ENCODE measurements at regions not wholly inside any gene's neighbourhood (a gene's known extent, or its start where the extent isn't known, plus 50 kb on each side); places are given as distances from the start of the nearest gene placed in this dataset.
A peak's percentile ranks its signal among the peaks of the same experiment; 100 is the strongest.

DNA sequence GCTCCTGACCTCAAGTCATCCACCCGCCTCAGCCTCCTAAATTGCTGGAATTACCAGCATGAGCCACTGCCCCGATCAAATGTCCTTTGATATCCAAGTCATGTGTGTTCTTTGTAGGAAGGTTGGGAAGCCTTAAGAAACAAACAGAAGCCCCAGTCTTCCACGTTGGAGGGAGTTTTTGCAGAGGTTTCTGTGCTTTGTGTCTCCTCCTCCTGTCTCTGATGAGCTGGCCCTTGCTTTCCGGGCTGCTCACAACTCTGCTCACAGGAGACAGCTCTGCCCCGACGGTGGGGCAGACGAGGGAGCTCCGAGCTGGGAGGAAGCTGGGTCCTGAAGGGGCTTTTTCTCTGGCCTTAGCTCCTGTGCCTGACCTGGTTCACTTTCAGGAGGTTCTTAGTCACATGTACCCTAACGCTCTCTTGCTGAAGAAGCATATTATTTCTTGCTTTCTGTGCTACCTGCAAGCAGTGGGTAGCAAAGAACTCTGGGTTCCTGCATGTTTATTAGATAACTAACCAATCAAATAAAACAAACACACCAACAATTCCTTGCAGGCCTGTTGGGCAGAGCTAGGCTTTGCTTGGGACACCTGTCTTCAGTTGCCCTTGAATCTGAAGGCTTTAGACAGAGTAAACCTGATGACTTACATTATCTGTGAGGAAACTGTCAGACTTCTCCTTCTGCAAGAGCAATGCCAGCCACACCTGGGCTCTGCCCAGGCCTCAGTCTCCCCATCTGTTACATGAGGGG lies 52.6 kb upstream of the SMAD6 start:
- H3K4me3 ChIP-seq = no peak overlapping the region
- TF ChIP-seq, protein P1, sequence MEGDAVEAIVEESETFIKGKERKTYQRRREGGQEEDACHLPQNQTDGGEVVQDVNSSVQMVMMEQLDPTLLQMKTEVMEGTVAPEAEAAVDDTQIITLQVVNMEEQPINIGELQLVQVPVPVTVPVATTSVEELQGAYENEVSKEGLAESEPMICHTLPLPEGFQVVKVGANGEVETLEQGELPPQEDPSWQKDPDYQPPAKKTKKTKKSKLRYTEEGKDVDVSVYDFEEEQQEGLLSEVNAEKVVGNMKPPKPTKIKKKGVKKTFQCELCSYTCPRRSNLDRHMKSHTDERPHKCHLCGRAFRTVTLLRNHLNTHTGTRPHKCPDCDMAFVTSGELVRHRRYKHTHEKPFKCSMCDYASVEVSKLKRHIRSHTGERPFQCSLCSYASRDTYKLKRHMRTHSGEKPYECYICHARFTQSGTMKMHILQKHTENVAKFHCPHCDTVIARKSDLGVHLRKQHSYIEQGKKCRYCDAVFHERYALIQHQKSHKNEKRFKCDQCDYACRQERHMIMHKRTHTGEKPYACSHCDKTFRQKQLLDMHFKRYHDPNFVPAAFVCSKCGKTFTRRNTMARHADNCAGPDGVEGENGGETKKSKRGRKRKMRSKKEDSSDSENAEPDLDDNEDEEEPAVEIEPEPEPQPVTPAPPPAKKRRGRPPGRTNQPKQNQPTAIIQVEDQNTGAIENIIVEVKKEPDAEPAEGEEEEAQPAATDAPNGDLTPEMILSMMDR (IDR thresholded peaks at IDR 0.05; ENCODE audit: borderline replicate concordance) = no peak
- intact Hi-C loops (cut with micrococcal nuclease) = no loop called here
- no peaks in the 10 kb centered on the region for H3K27me3 ChIP-seq (ENCODE audit: low read depth)
- H3K27ac ChIP-seq (replicated peaks) = peak overlapping the region; percentile 36
- H3K4me1 ChIP-seq = peaks cover 46% of the 10 kb centered on the region
- no peak for DNase-seq
- no peaks in the 10 kb centered on the region for H3K9me3 ChIP-seq (replicated peaks)
- no peaks in the 10 kb centered on the region for H3K36me3 ChIP-seq

DNA sequence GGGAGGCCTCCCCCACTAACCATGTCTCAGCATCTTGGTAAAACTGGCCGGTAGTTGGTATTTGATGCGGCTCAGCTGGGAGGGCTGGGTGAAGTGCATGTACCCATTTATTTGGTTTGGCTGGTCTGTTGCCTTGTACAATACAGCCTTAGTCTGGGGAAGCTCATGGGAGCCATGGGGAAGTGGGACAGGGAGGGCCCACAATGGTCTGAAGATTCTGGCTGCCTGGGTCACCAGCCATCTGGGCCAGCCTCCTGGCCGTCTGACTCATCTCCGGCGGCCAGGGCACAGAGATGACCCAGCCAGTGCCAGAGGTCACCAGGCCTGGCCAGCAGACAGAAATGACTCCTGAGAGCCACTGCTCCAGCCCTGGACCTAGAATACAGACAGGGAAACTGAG lies 51.6 kb upstream of the SMAD6 start:
- no peaks in the 10 kb centered on the region for H3K9me3 ChIP-seq (replicated peaks)
- H3K4me1 ChIP-seq = peaks cover 48% of the 10 kb centered on the region
- peak overlapping the region; percentile 36 for H3K27ac ChIP-seq (replicated peaks)
- DNase-seq = peak; percentile 37
- H3K36me3 ChIP-seq = no peaks in the 10 kb centered on the region
- TF ChIP-seq, protein P1 (IDR thresholded peaks at IDR 0.05; ENCODE audit: borderline replicate concordance) = no peak
- H3K4me3 ChIP-seq = no peak overlapping the region
- no peaks in the 10 kb centered on the region for H3K27me3 ChIP-seq (ENCODE audit: low read depth)
- intact Hi-C loops (cut with micrococcal nuclease) = no loop called here

DNA sequence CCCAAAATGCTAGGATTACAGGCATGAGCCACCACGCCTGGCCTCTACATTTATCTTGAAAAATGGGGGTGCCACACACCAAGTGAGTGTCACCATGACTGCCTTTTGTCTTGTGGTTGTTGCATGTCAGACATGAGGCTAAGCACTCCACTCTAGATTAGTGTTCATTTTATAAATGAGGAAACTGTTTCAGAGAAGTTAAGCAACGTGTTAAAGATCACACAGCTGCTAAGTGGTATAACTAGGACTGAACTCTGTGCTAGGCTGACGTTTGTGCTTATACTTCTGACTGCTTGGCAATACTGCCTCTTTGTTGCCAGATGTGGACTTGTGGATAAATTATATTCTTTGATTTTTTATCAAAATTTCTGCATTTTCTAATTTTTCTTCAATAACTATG lies 50.8 kb upstream of the SMAD6 start:
- Histone ChIP-seq H3K9me3 (replicated peaks) (no peaks in the 10 kb centered on the region), H3K4me3 (no peak overlapping the region), H3K27me3 (ENCODE audit: low read depth) (no peaks in the 10 kb centered on the region), H3K4me1 (peaks cover 50% of the 10 kb centered on the region), H3K36me3 (no peaks in the 10 kb centered on the region), H3K27ac (replicated peaks) (no peak overlapping the region)
- TF ChIP-seq, protein P1 (IDR thresholded peaks at IDR 0.05; ENCODE audit: borderline replicate concordance) = no peak
- intact Hi-C loops (cut with micrococcal nuclease) = no loop called here
- DNase-seq = no peak

DNA sequence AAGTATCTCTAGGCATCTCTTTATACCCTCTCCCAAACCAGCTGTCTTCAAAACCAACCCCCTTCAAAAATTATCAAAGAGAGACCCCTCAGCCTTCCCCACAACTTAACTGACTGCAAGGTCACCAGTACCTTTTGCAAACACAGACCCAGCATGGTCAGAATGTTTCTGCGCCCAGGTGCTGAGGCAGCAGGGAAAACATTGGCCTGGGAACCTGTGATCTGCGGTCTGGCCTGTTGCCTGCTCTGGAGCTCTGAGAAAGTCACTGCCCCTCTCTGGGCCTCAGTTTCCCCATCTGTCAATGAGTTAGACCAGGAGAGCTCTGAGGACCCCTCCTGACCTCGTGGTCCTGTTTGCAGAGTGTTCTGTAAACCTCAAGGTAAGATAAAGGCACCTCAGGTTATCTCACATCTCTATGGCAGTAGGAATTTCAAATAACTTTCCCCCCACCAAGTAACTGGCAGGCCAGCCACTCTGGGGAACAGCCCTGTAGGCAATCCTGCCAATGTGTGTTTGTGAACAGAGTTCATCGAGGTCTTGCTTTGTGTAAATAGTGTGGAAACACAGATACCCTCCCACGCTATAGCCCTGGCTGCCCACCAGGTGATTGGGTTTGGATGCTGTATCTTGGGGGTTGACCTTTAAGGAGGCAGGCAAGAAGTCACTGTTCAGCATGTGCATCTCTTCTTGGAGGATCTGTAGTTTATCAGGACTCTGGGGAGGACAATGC lies 50.0 kb upstream of the SMAD6 start:
- no peak for DNase-seq

More for the DNA sequence above, 50.0 kb upstream of the SMAD6 start:
- peaks cover 45% of the 10 kb centered on the region for H3K4me1 ChIP-seq
- no peak overlapping the region for H3K27ac ChIP-seq (replicated peaks)
- H3K4me3 ChIP-seq = no peak overlapping the region
- no peaks in the 10 kb centered on the region for H3K27me3 ChIP-seq (ENCODE audit: low read depth)
- no peaks in the 10 kb centered on the region for H3K36me3 ChIP-seq
- intact Hi-C loops (cut with micrococcal nuclease) = no loop called here
- TF ChIP-seq, protein P1 (IDR thresholded peaks at IDR 0.05; ENCODE audit: borderline replicate concordance) = no peak
- no peaks in the 10 kb centered on the region for H3K9me3 ChIP-seq (replicated peaks)
